Neural cell (in vitro differentiated cells): ENCODE measurements at regions not wholly inside any gene's neighbourhood (a gene's known extent, or its start where the extent isn't known, plus 50 kb on each side); places are given as distances from the start of the nearest gene placed in this dataset.

Source experiments
- EP300 ChIP-seq: fragments of 450-650 bp; conservative IDR thresholded peaks from 2 replicates; pipeline ENCODE4 v1.6.1; 2014; ENCODE audit warnings: antibody characterized with exemption, mild to moderate bottlenecking, moderate library complexity; ENCODE audit not compliant: poor library complexity, severe bottlenecking
- TF ChIP-seq, protein P1 (sequence below): fragments of 450-650 bp; IDR thresholded peaks from 2 replicates; pipeline ENCODE4 v1.5.1; 2014; ENCODE audit warnings: antibody characterized with exemption, mild to moderate bottlenecking, moderate library complexity; ENCODE audit not compliant: poor library complexity, severe bottlenecking

DNA sequence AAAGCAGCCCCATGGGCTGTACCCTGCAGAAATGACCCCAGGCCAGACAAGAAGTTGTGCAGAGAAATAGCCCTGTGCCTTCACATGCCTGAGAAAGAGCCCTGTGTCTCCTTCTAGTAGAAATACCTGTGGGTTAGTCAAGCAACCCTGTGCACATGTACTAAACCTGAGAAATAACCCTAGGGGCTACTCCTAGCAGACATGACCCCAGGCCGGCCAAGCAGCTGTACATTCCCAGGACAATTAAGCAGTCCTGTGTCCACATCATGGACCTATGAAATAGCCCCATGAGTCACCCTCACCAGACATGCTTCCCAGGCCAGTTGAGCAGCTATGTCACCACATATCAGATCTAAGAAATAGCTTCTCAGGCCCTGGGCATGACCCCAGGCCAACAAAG is 519.7 kb upstream of the CA10 start:
- no peak for TF ChIP-seq EP300
- TF ChIP-seq, protein P1, sequence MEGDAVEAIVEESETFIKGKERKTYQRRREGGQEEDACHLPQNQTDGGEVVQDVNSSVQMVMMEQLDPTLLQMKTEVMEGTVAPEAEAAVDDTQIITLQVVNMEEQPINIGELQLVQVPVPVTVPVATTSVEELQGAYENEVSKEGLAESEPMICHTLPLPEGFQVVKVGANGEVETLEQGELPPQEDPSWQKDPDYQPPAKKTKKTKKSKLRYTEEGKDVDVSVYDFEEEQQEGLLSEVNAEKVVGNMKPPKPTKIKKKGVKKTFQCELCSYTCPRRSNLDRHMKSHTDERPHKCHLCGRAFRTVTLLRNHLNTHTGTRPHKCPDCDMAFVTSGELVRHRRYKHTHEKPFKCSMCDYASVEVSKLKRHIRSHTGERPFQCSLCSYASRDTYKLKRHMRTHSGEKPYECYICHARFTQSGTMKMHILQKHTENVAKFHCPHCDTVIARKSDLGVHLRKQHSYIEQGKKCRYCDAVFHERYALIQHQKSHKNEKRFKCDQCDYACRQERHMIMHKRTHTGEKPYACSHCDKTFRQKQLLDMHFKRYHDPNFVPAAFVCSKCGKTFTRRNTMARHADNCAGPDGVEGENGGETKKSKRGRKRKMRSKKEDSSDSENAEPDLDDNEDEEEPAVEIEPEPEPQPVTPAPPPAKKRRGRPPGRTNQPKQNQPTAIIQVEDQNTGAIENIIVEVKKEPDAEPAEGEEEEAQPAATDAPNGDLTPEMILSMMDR = no peak
